Germinal center (tissue), 1 donor: ENCODE measurements at regions not wholly inside any gene's neighbourhood (a gene's known extent, or its start where the extent isn't known, plus 50 kb on each side); places are given as distances from the start of the nearest gene placed in this dataset.
"Not testable (repeated sequence)": the region's sequence is repeated elsewhere in the genome, so short reads cannot be mapped to it uniquely, and the experiment has no call there.

Experiments used
- DNase-seq: peaks from one replicate; pipeline ENCODE4 v3.0.0; 2012; ENCODE audit warnings: mixed read lengths, low spot score

- no peak for DNase-seq
Measured at GRCh38 chr6:97347111-97347510, 64.1 kb upstream of the MMS22L start.

DNA sequence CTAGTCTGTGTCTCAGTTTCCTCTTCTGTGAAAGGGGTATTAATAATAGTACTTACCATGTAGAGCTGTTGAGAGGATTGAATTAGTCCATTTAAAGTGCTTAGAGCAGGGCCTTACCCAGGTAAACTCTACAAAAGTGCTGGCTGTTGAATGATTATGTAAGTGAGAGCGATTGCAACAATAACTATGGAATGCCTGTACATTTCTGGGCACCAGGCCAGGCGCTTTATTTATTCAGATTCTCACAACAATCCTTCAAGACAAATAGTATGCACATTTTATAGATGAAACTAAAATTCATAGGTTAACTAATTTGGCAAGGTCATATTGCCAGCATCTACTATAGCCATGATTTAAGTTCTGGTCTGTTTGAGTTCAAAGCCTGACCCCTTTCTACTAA lies 78.3 kb upstream of the MMS22L start:
- DNase-seq, result no peak

GRCh38 chr6:97364327-97364726 lies 81.3 kb upstream of the MMS22L start:
- DNase-seq, result no peak

- not testable (repeated sequence) for DNase-seq
Measured at GRCh38 chr6:97382071-97382470, 99.1 kb upstream of the MMS22L start.

DNA sequence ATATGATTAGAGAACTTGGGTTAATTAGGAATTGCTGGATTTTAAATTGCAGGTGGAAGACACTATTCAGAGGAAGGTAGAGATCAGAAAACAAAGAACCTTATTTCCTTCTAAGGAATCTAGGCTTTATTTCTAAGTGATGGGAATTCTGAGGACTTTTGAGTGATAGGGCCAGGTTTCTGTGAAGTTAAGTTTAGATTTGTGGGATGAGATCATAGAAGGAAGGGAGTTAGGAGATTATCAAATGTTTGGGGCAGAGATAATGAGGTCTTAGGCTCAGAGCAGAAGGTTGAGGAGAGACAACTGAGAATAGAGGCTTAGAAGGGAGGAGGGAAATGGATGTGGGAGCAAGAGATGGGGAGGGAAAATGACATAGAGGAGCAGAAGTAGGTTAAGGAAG lies 109.7 kb upstream of the MMS22L start:
- DNase-seq, result no peak

- DNase-seq, result peak; percentile 30
Measured at GRCh38 chr6:97394160-97394748, 111.2 kb upstream of the MMS22L start.

GRCh38 chr6:97396880-97397279 lies 113.9 kb upstream of the MMS22L start:
- DNase-seq, result no peak

DNA sequence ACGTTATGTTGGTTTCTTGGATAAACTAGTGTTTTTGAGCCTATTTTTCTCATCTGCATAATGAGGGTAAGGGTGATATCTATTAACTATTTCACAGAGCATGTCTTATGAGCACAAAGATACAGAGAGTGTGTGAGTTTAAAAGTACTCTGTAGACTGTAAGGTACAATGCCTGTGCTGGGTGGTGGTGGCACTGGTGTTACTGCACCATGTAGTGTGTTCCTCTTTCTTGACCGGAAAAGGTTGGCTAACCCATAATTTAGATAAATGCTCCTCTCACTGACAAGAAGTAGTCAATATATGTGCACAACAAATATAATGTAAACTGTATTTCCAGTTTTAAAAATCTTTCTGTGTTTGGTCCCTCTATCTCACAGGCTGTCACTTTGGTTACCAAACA lies 116.2 kb upstream of the MMS22L start:
- no peak for DNase-seq

DNA sequence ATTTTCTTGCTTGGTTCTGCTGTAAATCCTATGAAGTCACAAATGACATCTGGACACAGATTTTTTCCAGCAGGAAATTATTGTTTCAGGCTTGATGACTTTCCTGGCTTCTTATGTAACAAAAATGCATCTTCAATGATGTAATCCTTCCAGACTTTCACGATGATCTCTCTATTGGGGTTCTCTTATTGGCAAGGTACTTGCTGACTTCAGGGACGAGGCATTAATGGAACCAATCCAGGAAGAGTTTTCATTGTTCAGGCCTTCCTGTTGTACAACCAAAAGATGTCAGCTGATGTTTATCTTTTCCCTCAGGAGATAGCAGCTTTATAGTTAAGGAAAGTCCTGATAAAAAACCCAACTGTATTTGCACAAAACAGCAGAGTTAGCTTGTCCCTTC lies 118.5 kb upstream of the MMS22L start:
- DNase-seq, result no peak

- no peak for DNase-seq
Measured at GRCh38 chr6:97405818-97406409, 122.9 kb upstream of the MMS22L start.

DNA sequence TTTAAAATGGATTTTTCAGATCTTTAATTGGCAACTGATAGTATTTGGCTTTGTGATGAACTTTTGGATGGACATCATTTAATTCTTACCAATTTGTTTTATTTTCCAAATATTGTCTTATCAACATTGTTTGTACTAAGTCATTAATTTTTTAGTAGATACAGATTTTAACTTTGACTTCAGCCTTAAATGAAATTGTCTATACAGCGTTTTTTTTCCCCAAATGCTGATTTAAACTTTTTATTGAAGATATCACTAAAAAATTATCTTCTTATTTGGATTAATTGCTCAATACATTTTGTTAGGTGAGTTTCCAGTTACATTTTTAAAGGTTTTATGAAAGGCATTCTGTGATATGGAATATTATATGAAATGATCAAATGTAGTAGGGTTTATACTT lies 123.6 kb upstream of the MMS22L start:
- no peak for DNase-seq

- DNase-seq, result no peak
Measured at GRCh38 chr6:97411610-97412009, 128.6 kb upstream of the MMS22L start.

DNA sequence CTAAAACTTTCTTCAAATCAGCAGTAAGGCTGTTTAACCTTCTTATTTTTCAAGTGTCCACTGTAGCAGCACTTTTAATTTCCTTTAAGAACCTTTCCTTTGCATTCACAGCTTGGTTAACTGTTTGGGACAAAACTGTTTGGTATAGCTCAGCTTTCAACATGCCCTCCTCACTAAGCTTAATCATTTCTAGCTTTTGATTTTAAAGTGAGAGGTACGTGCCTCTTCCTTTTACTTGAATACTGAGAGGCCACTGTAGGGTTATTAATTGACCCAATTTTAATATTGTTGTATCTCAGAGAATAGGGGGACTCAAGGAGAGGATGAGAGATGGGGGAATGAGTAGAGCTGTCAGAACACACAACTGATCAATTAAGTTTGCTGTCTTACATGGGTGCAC lies 129.5 kb upstream of the MMS22L start:
- no peak for DNase-seq

DNA sequence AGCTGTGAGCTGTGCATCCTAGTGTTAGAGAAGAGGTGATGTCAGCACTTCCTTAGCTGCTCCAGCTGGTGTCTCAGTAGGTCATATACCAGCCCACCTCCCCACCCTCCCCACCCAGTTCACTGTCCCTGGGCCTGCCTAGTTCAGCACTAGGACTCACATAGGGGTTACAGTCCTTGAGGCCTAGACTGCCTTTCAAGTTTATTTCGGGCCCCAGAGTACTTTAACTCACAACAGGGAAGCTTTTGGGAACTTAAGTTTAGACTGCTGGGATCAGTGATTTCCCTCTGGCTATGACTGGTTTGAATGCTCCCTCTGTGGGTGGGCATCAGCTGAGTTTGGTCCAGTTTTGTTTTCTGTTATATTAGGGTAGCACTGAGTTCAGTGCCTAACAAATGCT lies 139.2 kb upstream of the MMS22L start:
- no peak for DNase-seq

GRCh38 chr6:97423190-97423589 lies 140.2 kb upstream of the MMS22L start:
- DNase-seq, result no peak

GRCh38 chr6:97427648-97428047 lies 144.6 kb upstream of the MMS22L start:
- DNase-seq, result no peak

DNA sequence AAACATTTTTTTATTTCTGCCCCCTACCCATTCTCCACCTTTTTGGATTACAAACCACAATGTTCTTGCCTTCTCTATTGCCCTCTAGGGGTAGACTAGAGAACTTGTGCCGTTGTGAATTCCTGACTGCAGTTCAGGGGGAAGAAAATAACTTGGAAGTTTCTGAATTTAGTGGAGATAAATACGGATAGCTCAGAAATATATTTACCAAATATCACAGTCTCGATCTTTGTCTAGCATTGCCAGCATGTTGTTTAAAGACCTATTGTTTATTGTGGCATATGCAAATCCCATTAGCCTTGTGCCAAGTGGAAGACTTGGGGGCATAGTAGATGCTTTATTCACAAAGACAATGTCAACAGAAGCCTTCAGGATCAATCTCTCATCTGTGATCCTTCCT lies 154.1 kb upstream of the MMS22L start:
- DNase-seq, result peak; percentile 15

DNA sequence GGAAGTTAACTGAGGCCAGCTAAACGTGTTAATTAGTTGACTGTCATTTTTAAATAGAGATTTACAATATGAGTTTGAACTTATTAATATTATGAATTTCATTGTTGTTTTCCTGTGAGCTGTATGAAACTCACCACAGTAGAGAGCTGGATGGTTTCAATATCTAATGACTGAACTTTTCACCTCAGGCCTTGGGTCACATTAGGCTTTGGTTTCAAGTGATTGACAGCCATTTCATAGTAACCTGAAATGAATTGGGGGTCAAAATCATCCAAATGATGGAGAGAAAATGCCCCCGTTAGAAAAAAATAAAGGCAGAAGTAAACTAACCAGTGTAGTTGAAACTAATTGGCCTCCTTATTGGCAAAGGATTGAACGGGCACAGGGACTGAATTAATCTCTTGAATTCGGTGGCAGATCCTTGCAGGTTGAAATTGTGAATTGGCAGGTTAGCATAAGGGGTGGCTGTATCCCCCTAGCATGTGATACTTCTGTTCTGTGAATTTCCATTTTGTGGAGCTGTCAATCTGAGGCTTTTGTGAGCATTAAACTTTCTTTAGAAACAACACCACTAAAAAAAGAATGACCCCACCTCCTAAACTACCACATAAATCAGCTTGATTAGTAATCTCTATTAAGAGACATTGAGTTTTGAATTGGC lies 155.1 kb upstream of the MMS22L start:
- DNase-seq, result no peak

DNA sequence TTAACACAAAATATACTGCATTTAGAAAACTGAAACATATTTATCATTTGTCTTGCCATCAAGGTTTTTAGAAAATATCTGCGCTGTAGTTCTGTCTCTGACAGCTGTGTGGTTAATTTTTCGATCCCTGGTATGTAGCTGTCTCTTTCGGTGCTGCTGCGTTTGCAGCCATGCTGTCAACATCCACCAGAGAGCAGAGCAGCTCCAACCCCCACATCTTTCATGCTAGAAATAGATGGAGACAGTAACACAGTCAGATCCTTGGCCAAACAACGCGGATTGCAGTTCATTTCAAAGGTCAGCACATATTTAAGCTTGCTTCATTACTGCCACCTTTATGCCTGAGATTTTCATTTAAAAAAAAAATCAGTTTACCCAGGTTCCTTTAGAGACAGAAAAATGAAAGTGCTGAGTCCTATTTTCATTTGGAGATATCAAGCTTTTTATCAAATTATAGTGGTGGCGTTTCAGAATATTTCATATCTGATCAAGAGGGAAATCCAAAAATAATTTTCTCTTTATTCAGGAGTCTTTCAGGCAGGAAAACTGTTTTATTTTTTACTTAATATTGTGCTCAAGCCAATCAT lies 157.7 kb upstream of the MMS22L start:
- no peak for DNase-seq

DNA sequence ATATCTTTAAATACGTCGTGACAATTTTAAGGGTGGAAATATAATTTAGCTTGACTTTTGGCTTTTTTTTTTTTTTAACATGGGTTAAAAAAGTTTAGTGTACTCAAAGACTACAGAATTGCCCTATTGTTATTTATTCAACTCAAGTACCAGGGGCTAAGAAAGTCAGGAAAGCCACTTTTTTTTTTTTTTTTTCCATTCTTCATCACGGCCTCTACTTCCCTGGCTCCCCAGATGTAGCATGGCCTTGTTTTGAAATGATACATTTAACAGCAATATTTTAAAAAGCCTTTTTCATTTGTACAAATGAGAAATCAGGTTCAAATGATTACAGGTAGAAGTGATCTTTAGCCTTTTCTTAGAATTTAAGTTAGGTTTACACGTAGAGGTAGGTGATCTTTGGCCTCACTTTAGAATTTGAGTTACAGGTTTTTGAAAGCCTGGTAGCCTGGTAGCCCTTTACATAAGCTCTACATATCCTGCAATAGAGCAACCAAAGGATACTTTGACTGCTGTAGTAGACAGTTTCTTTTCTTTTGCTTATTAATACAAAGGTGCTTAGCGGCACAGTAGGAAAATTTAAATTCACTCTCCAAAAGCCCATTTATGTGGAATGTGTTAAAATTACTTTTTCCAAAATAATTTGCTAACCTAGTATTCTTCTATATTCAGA lies 160.5 kb upstream of the MMS22L start:
- DNase-seq, result no peak

DNA sequence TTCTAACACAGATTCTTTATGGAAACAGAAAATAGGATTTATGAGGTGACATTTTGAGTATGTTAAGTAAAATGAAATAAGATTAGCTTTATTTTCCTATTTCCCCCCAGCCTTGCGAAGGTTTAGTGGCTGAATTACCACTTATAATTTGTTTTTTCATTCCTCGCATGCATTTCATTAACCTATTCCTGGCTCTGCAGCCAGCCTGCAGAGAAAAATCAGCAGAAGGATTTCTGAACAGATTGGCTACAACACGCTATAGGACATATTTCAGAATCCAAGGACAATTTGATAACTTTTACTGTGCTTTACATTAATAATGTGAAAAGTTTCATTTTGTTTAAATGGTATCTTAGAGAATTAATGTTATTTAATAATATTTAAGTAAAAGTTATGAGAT lies 162.4 kb upstream of the MMS22L start:
- DNase-seq, result no peak

GRCh38 chr6:97449444-97449966 lies 166.5 kb upstream of the MMS22L start:
- DNase-seq, result no peak

- no peak for DNase-seq
Measured at GRCh38 chr6:97450087-97450486, 167.1 kb upstream of the MMS22L start.
